ENCODE measurements at regions not wholly inside any gene's neighbourhood (a gene's known extent, or its start where the extent isn't known, plus 50 kb on each side); places are given as distances from the start of the nearest gene placed in this dataset.

DNA sequence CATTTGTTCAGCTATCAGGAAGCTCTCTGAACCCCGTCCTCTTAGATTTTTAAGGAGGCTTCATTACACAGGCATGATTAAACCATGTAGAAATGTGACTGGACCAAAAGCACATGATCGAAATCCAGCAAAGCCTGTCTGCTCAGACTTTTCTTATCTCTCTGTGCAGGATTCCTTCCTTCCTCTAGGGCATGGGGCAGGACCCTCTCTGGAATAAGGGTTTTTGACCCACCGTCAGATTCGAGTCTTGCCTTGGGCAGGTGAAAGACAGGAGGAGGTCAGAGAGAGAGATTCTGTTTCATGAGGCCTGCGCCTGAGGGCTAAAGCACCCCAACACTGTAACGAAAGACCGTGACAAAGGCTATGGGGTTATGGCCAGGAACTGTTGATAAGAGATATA is 136.8 kb downstream of the RHOU start:
- TF ChIP-seq, protein P1, sequence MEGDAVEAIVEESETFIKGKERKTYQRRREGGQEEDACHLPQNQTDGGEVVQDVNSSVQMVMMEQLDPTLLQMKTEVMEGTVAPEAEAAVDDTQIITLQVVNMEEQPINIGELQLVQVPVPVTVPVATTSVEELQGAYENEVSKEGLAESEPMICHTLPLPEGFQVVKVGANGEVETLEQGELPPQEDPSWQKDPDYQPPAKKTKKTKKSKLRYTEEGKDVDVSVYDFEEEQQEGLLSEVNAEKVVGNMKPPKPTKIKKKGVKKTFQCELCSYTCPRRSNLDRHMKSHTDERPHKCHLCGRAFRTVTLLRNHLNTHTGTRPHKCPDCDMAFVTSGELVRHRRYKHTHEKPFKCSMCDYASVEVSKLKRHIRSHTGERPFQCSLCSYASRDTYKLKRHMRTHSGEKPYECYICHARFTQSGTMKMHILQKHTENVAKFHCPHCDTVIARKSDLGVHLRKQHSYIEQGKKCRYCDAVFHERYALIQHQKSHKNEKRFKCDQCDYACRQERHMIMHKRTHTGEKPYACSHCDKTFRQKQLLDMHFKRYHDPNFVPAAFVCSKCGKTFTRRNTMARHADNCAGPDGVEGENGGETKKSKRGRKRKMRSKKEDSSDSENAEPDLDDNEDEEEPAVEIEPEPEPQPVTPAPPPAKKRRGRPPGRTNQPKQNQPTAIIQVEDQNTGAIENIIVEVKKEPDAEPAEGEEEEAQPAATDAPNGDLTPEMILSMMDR (IDR thresholded peaks at IDR 0.05), result no peak
- TF ChIP-seq POLR2AphosphoS5 (IDR thresholded peaks at IDR 0.05) (no peak), EP300 (IDR thresholded peaks at IDR 0.05) (no peak)

All from sigmoid colon (tissue), 4 donors.